Activated T-helper 1 cell treated with Interleukin-2 at 50 U/mL for 16 hours (primary cell): ENCODE measurements at regions not wholly inside any gene's neighbourhood (a gene's known extent, or its start where the extent isn't known, plus 50 kb on each side); places are given as distances from the start of the nearest gene placed in this dataset.

Source experiments
- DNase-seq: peaks from one replicate; pipeline ENCODE4 v3.0.0-alpha.2; 2020; ENCODE audit warnings: low read depth

GRCh38 chr4:89665662-89666061 is 171.3 kb downstream of the SNCA start:
- no peak for DNase-seq

DNA sequence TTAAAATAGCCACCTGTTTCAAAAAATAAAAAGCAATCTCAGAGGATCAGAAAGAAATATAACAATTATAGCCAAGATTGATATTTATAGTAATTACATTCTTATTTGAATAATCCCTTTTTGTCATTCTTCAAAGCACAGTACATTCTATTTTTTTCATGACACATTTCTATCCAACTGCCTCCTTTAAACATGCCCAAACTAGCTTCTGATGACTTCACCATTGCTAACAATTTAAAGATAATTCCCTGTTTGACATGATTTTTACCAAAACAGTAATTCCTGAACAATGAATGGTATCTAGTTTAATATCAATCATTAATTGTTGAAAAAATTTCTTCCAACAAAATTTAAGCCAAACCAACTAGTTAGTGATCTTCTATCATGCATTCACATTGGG is 172.4 kb downstream of the SNCA start:
- no peak for DNase-seq

- no peak for DNase-seq
Observed at GRCh38 chr4:89661173-89661899, 175.6 kb downstream of the SNCA start.

- DNase-seq = no peak
Observed at GRCh38 chr4:89660444-89661172, 176.4 kb downstream of the SNCA start.

DNA sequence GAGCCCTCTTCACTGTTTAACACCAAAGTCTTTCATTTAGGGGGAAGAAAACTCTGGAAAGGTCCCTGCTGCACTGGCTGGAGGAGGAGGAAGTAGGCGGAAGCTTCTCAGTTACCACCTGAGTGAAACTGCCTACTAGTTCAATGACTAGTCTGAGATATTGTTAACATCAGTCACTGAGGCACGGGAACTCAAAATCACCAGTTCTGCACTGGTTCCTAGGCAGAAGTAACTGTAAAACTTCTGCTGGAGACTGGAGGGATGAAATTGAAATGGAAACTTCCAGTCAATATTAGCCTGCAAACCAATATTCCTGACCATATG is 178.3 kb downstream of the SNCA start:
- no peak for DNase-seq

DNA sequence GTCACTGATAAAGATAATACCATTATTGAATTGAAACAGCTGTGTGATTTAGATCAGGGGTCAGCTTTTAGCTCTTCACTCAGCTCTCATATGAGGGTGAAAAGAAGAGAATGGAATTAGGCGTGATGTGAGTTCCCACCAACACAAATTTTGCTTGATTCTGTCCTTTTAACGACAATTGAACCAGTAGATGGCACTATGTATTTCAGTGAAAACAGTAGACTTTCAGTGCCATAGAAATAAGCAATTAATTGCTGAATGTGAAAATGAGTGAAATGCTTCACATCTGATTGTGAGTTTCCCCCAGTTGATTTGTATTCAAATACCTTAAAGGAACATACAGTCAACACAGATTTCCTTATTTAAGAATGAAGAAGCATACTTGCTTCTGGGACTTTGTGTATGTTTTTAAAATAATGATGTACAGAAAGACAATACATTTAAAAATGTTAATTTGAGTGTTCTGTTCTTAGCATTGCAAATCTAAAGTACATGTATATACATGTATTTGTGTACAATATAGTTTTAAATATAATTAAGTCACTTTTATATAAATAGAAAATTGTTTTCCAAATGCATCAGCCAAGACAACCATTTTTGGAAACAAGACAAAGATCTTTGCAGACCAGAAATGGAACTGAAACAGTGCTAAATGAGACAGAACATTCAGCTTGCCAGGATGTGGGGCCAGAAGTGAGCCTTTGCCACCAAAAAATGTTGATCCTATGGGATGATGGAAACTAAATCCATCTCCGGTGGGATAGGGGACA is 178.8 kb downstream of the SNCA start:
- no peak for DNase-seq

DNA sequence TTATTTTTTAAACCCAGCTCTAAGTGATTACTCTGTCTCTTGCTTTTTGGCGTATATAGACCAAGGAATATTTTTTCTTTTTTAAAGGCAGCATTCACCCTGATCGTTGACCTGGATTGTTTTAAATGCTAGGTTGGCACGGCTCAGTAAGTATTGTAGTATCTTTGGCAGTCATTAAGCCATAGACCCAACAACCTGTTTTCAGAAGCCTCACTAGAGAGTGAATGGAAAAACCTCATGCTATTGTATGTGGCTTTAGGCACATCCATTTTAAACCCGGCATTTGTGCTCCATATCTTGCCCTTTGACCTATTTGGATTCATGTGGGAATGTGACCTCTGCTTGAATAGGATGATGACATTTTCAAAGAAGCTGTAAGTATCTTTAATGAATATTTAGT is 183.9 kb downstream of the SNCA start:
- DNase-seq = no peak

DNA sequence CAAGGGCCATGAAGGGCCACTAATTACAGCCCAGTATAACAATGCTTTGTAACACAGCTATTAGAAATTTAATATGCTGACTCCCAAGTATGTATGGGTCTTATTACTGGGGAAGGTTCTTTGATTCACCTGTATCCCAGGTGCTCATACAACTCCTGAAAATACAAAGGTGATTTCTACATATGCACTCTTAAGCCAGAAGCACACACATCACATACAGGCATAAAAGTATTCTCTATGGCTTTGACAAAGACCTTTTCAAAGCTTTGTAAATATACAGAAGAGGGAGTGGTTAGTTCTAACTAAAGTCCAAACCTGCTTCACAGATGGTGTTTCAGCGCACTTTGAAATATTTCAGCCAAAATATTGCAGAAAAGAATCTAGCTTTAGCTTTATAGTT is 191.5 kb downstream of the SNCA start:
- no peak for DNase-seq

DNA sequence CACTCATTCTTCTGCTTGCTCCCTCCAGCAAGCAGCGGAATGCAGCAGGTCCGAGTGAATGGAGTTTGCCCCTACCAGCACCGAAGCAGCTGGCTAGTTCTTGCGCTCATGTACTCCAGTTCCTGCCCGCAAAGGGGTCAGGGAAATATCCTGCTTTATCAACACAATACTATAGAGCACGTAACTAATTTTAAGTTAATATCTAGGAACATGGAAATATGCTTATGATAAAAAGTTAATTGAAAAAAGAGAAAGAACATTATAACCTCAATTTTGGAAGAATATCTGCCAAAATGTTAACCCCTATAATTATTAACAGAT is 195.6 kb downstream of the SNCA start:
- no peak for DNase-seq

DNA sequence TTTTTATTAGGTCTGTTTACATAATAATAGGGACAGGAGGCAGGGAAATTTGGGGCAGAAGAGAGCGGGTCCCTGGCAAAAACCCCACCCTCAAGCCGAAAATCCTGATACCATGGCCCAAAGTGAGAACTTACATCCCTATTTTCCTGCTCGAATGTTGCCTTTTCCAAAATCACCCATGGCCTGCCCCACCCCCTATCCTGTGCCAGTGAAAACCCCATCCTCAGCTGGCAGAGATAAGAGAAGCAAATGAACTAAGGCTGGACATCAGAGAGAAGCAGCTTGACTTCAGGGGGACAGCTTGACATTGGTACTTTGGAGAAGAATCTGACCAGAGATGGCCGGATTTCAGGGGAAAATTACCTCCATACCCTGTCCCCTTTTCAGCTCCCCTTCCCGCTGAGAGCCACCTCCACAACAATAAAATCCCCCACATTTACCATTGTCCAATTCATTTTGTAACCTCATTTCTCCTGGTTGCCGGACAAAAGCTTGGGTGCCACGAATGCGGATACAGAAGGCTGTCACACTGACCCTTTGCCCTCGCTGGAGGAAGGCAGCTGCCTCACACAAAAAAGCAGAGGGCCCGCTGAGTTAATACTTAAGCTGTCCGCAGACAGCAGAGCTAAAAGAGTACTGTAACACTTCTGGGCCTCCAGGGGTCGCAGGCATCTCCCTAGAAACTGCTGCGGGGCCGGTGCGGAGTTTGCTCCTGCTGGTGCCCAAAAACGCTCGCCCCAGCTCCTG is 196.2 kb downstream of the SNCA start:
- DNase-seq = no peak

DNA sequence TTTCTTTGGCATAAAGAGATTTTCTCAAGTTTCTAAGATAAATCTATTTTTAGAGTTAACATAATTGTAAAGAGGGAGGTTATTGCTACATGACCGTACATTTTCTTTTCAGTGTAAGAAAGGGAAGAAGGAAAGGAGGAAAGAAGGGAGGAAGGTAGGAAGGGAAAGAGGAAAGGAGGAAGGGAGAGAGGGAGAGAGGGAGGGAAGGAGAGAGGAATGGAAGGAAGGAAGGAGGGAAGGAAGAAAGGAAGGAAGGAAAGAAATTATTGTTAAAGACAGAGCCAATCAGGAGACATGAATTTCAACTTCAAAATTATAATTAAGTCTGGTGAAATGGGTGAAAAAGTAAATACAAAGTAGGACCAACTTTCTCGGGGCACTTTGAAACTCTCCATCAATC is 197.6 kb downstream of the SNCA start:
- DNase-seq = no peak

- DNase-seq = no peak
Observed at GRCh38 chr4:89625599-89626293, 211.2 kb downstream of the SNCA start.

- no peak for DNase-seq
Observed at GRCh38 chr4:89619206-89619962, 217.6 kb downstream of the SNCA start.

DNA sequence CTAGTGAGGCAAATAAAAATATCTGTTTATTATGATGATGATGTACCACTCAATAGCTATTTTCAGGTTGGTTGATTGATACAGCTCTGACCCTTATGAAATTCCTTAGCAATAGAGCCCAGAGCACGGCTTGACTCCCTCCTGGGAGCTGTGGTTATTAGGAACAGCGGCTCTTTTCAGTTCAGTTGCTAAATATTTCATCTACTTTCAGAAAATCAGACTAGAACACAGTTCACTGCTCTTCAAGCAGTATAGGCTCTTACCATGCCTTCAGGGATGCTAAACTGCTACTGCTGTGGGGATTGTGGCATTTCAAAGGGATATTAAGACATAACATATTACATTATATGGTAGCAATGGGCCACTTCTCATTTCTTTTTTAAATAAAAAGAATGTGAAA is 218.8 kb downstream of the SNCA start:
- no peak for DNase-seq

DNA sequence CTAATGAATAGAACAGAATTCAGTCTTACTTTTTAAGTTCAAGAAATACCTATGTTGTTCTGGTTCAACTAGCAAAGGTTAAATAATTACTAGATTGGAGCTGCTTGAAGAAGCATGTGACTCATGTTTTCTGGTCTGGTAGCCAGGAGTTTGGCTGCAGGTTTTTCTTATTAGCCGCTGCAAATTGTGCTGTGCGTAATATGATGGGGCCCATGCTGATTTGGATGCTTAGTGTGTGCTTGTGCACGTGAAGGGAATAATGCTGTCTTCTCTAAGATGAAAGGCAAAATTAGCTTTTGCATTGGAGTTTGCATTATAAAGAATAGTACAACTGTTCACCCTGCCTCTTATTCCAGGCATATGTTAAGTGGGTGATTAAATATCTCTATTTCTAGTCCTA is 219.6 kb downstream of the SNCA start:
- no peak for DNase-seq

DNA sequence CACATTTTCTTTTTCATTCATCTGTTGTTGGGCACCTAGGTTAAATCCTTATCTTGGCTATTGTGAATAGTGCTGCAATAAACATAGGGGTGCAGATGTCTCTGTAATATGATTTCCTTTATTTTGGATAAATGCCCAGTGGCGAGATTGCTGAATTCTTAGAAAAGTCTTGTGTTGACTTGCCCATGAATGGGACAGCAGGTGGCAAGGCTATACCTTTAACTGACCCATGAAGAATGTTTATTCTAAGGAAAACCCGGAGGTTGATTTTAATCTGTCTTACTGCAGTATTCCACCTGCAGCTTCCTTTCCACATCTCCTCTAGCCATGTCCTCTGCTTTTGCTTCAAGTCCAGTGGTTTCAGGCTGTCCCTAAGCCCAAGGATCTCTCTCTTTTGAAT is 220.6 kb downstream of the SNCA start:
- no peak for DNase-seq

DNA sequence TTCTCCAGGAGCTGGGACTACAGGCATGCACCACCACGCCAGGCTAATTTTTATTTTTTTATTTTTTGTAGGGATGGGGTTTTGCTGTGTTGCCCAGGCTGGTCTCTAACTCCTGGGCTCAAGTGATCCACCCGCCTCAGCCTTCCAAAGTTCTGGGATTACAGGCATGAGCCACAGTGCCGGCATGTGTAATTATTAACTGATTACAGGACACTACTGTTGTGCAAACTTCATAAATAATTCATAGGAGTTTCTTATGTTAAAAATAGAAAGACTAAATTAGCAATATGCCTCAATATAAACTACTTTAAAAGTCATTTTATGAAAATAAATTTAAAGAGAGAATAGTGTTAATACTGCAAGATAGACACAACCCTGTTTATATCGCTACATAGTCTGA is 221.9 kb downstream of the SNCA start:
- no peak for DNase-seq

- DNase-seq = no peak
Observed at GRCh38 chr4:89614155-89614554, 222.8 kb downstream of the SNCA start.

GRCh38 chr4:89610236-89610635 is 226.7 kb downstream of the SNCA start:
- no peak for DNase-seq

DNA sequence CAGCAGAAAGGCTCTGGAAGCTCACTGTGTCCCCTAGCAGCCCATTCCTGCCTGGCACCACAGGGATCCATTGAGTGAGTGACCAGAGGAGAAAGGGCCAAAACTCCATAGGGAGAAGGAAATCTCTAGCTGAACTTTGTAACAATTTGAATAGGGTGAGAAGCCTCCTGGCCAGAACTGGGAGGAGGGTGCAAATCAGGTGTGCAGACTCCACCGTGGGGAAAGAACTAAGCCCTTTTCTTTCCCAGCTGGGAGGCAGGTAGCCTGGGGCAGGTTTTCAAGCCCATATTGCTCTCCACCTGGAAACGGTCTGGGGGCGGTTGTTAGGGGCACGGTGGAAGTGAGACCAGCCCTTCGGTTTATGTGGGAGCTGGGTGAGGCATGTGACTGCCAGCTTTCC is 227.2 kb downstream of the SNCA start:
- DNase-seq = no peak

GRCh38 chr4:89604951-89605350 is 232.0 kb downstream of the SNCA start:
- DNase-seq = no peak
